SK-N-SH treated with all-trans-retinoic acid at 6 μM for 48 hours (cell line): ENCODE measurements at regions not wholly inside any gene's neighbourhood (a gene's known extent, or its start where the extent isn't known, plus 50 kb on each side); places are given as distances from the start of the nearest gene placed in this dataset.

Source experiments
- ARNTL ChIP-seq: fragments of 450-650 bp; formaldehyde crosslinking; IDR thresholded peaks from 2 replicates; pipeline ENCODE4 v1.5.0; 2020; ENCODE audit warnings: low read depth, mild to moderate bottlenecking, moderate library complexity, borderline replicate concordance
- GLIS3 ChIP-seq: fragments of 250-450 bp; sonication (Bioruptor Pico); IDR thresholded peaks from 2 replicates; pipeline ENCODE4 v1.5.0; 2020; ENCODE audit warnings: mild to moderate bottlenecking, moderate library complexity
- OSR1 ChIP-seq: fragments of 250-450 bp; sonication (Bioruptor Pico); IDR thresholded peaks from 2 replicates; pipeline ENCODE4 v1.8.0; 2022; ENCODE audit warnings: moderate library complexity, mild to moderate bottlenecking, inconsistent platforms
- RARB ChIP-seq: fragments of 250-450 bp; sonication (Bioruptor Pico); IDR thresholded peaks from 2 replicates; pipeline ENCODE4 v1.8.0; 2021; ENCODE audit warnings: mild to moderate bottlenecking, moderate library complexity
- TOX ChIP-seq: fragments of 250-450 bp; sonication (Bioruptor Pico); IDR thresholded peaks from 2 replicates; pipeline ENCODE4 v1.8.0; 2021; ENCODE audit warnings: mild to moderate bottlenecking, moderate library complexity, borderline replicate concordance
- ZFP3 ChIP-seq: fragments of 250-450 bp; sonication (Bioruptor Pico); IDR thresholded peaks from 2 replicates; pipeline ENCODE4 v1.5.0; 2020; ENCODE audit warnings: mild to moderate bottlenecking, moderate library complexity
- ZFP30 ChIP-seq: fragments of 450-650 bp; formaldehyde crosslinking; IDR thresholded peaks from 2 replicates; pipeline ENCODE4 v1.5.0; 2022; ENCODE audit warnings: mild to moderate bottlenecking, moderate library complexity
- ZNF70 ChIP-seq: fragments of 450-650 bp; formaldehyde crosslinking; IDR thresholded peaks from 2 replicates; pipeline ENCODE4 v1.5.0; 2020; ENCODE audit warnings: mild to moderate bottlenecking, moderate library complexity
- TF ChIP-seq, protein P1 (sequence below): fragments of 250-450 bp; sonication (Bioruptor Pico); IDR thresholded peaks from 2 replicates; pipeline ENCODE4 v1.5.0; 2020; ENCODE audit warnings: mild to moderate bottlenecking, moderate library complexity
- TF ChIP-seq, protein P2 (sequence below): fragments of 250-450 bp; sonication (Bioruptor Pico); IDR thresholded peaks from 2 replicates; pipeline ENCODE4 v1.5.1; 2021; ENCODE audit warnings: mild to moderate bottlenecking, moderate library complexity
- TF ChIP-seq, protein P3 (sequence below): fragments of 250-450 bp; sonication (Bioruptor Pico); IDR thresholded peaks from 2 replicates; pipeline ENCODE4 v1.8.0; 2020; ENCODE audit warnings: mild to moderate bottlenecking, moderate library complexity, borderline replicate concordance
- TF ChIP-seq, protein P4 (sequence below): fragments of 250-450 bp; sonication (Bioruptor Pico); IDR thresholded peaks from 2 replicates; pipeline ENCODE4 v1.8.0; 2021; ENCODE audit warnings: low read depth, mild to moderate bottlenecking, moderate library complexity, borderline replicate concordance

GRCh38 chr10:131771634-131772358 lies 129.0 kb upstream of the PPP2R2D start:
- TF ChIP-seq, protein P1, sequence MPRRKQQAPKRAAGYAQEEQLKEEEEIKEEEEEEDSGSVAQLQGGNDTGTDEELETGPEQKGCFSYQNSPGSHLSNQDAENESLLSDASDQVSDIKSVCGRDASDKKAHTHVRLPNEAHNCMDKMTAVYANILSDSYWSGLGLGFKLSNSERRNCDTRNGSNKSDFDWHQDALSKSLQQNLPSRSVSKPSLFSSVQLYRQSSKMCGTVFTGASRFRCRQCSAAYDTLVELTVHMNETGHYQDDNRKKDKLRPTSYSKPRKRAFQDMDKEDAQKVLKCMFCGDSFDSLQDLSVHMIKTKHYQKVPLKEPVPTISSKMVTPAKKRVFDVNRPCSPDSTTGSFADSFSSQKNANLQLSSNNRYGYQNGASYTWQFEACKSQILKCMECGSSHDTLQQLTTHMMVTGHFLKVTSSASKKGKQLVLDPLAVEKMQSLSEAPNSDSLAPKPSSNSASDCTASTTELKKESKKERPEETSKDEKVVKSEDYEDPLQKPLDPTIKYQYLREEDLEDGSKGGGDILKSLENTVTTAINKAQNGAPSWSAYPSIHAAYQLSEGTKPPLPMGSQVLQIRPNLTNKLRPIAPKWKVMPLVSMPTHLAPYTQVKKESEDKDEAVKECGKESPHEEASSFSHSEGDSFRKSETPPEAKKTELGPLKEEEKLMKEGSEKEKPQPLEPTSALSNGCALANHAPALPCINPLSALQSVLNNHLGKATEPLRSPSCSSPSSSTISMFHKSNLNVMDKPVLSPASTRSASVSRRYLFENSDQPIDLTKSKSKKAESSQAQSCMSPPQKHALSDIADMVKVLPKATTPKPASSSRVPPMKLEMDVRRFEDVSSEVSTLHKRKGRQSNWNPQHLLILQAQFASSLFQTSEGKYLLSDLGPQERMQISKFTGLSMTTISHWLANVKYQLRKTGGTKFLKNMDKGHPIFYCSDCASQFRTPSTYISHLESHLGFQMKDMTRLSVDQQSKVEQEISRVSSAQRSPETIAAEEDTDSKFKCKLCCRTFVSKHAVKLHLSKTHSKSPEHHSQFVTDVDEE, result no peak
- TF ChIP-seq, protein P2, sequence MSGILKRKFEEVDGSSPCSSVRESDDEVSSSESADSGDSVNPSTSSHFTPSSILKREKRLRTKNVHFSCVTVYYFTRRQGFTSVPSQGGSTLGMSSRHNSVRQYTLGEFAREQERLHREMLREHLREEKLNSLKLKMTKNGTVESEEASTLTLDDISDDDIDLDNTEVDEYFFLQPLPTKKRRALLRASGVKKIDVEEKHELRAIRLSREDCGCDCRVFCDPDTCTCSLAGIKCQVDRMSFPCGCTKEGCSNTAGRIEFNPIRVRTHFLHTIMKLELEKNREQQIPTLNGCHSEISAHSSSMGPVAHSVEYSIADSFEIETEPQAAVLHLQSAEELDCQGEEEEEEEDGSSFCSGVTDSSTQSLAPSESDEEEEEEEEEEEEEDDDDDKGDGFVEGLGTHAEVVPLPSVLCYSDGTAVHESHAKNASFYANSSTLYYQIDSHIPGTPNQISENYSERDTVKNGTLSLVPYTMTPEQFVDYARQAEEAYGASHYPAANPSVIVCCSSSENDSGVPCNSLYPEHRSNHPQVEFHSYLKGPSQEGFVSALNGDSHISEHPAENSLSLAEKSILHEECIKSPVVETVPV (CRISPR knock-in tag), result no peak
- TF ChIP-seq, protein P3, sequence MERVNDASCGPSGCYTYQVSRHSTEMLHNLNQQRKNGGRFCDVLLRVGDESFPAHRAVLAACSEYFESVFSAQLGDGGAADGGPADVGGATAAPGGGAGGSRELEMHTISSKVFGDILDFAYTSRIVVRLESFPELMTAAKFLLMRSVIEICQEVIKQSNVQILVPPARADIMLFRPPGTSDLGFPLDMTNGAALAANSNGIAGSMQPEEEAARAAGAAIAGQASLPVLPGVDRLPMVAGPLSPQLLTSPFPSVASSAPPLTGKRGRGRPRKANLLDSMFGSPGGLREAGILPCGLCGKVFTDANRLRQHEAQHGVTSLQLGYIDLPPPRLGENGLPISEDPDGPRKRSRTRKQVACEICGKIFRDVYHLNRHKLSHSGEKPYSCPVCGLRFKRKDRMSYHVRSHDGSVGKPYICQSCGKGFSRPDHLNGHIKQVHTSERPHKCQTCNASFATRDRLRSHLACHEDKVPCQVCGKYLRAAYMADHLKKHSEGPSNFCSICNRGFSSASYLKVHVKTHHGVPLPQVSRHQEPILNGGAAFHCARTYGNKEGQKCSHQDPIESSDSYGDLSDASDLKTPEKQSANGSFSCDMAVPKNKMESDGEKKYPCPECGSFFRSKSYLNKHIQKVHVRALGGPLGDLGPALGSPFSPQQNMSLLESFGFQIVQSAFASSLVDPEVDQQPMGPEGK, result no peak
- TF ChIP-seq ARNTL (no peak), ZFP30 (no peak), ZNF70 (CRISPR knock-in tag) (no peak), GLIS3 (CRISPR knock-in tag) (no peak), RARB (CRISPR knock-in tag) (no peak), TOX (no peak), ZFP3 (CRISPR knock-in tag) (no peak), OSR1 (CRISPR knock-in tag) (no peak)
- TF ChIP-seq, protein P4, sequence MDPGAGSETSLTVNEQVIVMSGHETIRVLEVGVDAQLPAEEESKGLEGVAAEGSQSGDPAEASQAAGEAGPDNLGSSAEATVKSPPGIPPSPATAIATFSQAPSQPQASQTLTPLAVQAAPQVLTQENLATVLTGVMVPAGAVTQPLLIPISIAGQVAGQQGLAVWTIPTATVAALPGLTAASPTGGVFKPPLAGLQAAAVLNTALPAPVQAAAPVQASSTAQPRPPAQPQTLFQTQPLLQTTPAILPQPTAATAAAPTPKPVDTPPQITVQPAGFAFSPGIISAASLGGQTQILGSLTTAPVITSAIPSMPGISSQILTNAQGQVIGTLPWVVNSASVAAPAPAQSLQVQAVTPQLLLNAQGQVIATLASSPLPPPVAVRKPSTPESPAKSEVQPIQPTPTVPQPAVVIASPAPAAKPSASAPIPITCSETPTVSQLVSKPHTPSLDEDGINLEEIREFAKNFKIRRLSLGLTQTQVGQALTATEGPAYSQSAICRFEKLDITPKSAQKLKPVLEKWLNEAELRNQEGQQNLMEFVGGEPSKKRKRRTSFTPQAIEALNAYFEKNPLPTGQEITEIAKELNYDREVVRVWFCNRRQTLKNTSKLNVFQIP (CRISPR knock-in tag), result no peak
